ENCODE measurements at regions not wholly inside any gene's neighbourhood (a gene's known extent, or its start where the extent isn't known, plus 50 kb on each side); places are given as distances from the start of the nearest gene placed in this dataset.

DNA sequence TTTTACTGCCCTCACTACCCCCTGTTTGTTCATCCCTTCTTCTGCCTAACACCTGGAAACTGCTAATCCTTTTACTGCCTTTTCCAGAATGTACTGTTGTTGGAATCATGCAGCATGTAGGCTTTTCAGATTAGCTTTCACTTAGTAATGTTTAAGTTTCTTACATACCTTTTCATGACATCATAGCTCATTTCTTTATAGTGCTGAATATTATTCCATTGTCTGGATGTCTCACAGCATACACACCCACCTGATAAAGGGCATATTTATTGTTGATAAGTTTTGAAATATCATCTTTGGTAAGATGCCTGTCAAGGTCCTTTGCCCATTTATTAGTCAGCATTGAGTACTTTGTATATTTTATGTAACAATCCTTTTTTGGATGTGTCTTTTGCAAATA lies 588.2 kb upstream of the NRSN1 start:
- TF ChIP-seq, protein P1, sequence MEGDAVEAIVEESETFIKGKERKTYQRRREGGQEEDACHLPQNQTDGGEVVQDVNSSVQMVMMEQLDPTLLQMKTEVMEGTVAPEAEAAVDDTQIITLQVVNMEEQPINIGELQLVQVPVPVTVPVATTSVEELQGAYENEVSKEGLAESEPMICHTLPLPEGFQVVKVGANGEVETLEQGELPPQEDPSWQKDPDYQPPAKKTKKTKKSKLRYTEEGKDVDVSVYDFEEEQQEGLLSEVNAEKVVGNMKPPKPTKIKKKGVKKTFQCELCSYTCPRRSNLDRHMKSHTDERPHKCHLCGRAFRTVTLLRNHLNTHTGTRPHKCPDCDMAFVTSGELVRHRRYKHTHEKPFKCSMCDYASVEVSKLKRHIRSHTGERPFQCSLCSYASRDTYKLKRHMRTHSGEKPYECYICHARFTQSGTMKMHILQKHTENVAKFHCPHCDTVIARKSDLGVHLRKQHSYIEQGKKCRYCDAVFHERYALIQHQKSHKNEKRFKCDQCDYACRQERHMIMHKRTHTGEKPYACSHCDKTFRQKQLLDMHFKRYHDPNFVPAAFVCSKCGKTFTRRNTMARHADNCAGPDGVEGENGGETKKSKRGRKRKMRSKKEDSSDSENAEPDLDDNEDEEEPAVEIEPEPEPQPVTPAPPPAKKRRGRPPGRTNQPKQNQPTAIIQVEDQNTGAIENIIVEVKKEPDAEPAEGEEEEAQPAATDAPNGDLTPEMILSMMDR (IDR thresholded peaks at IDR 0.05): no peak
- TF ChIP-seq, protein P2, sequence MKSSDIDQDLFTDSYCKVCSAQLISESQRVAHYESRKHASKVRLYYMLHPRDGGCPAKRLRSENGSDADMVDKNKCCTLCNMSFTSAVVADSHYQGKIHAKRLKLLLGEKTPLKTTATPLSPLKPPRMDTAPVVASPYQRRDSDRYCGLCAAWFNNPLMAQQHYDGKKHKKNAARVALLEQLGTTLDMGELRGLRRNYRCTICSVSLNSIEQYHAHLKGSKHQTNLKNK (CRISPR knock-in tag; IDR thresholded peaks at IDR 0.05): no peak
- TF ChIP-seq, protein P3, sequence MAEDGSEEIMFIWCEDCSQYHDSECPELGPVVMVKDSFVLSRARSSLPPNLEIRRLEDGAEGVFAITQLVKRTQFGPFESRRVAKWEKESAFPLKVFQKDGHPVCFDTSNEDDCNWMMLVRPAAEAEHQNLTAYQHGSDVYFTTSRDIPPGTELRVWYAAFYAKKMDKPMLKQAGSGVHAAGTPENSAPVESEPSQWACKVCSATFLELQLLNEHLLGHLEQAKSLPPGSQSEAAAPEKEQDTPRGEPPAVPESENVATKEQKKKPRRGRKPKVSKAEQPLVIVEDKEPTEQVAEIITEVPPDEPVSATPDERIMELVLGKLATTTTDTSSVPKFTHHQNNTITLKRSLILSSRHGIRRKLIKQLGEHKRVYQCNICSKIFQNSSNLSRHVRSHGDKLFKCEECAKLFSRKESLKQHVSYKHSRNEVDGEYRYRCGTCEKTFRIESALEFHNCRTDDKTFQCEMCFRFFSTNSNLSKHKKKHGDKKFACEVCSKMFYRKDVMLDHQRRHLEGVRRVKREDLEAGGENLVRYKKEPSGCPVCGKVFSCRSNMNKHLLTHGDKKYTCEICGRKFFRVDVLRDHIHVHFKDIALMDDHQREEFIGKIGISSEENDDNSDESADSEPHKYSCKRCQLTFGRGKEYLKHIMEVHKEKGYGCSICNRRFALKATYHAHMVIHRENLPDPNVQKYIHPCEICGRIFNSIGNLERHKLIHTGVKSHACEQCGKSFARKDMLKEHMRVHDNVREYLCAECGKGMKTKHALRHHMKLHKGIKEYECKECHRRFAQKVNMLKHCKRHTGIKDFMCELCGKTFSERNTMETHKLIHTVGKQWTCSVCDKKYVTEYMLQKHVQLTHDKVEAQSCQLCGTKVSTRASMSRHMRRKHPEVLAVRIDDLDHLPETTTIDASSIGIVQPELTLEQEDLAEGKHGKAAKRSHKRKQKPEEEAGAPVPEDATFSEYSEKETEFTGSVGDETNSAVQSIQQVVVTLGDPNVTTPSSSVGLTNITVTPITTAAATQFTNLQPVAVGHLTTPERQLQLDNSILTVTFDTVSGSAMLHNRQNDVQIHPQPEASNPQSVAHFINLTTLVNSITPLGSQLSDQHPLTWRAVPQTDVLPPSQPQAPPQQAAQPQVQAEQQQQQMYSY (CRISPR knock-in tag; IDR thresholded peaks at IDR 0.05): no peak
- TF ChIP-seq TEAD4 (CRISPR knock-in tag; IDR thresholded peaks at IDR 0.05): no peak
- no peak for TF ChIP-seq CREB1 (CRISPR knock-in tag; IDR thresholded peaks at IDR 0.05)
- TF ChIP-seq FOXJ3 (CRISPR knock-in tag; IDR thresholded peaks at IDR 0.05; ENCODE audit: borderline replicate concordance): no peak
- TF ChIP-seq, protein P4, sequence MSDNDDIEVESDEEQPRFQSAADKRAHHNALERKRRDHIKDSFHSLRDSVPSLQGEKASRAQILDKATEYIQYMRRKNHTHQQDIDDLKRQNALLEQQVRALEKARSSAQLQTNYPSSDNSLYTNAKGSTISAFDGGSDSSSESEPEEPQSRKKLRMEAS (CRISPR knock-in tag; IDR thresholded peaks at IDR 0.05): no peak
- no peak for TF ChIP-seq JUN (CRISPR knock-in tag; IDR thresholded peaks at IDR 0.05)
